ENCODE measurements at regions not wholly inside any gene's neighbourhood (a gene's known extent, or its start where the extent isn't known, plus 50 kb on each side); places are given as distances from the start of the nearest gene placed in this dataset.

DNA sequence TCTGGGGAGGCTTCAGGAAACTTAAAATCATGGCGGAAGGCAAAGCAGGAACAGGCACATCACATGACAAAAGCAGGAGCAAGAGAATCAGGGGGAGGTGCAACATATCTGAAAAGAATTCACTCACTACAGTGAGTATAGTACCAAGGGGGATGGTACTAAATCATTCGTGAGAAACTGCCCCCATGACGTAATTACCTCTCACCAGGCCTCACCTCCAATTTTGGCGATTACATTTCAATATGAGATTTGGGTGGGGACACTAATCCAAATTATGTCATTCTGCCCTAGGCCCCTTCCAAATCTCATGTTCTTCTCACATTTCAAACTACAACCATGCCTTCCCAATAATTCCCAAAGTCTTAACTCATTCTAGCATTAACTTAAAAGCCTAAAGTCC lies 740.8 kb upstream of the SOX11 start:
- no peak for DNase-seq (ENCODE audit: low read depth in 6 of 9, low spot score in 9 of 9)
- no peaks in the 10 kb centered on the region for H3K4me1 ChIP-seq (ENCODE audit: control insufficient read depth in 2 of 2, insufficient read depth in 2 of 2, low read length in 2 of 2)
- no peaks in the 10 kb centered on the region for H3K36me3 ChIP-seq (ENCODE audit: control insufficient read depth in 2 of 2, insufficient read depth in 2 of 2, low read length in 1 of 2)
- H3K27ac ChIP-seq (ENCODE audit: low read depth in 1 of 2, low read length in 1 of 2), result no peak overlapping the region
- WGBS, result 95% methylated on average over 4 of the region's 4 CpGs
- no peak overlapping the region for H3K4me3 ChIP-seq (ENCODE audit: low read length in 2 of 2)
- no peaks in the 10 kb centered on the region for H3K27me3 ChIP-seq (ENCODE audit: control insufficient read depth in 2 of 2, insufficient read depth in 1 of 2, low read length in 1 of 2)
- no peaks in the 10 kb centered on the region for H3K9me3 ChIP-seq (ENCODE audit: control insufficient read depth in 2 of 2, insufficient read depth in 1 of 2, low read length in 1 of 2)

DNA sequence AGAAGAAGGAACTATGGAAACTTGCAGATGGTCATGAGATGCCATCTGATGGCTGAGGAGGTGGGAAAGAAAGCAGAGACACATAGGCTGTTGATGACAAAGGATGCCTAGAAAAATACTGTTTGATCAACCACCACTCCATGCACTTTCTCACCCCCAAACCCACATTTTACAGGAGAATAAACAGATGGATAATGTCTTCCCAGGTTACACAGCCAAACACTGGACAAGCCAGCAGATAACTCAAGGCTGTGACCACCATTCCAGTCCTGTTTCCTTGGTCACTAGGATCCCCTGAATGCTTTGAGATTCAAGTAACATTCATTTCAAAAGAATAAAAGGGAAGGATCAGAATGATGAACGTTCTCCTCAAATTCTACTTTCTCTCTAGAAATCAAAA lies 733.0 kb upstream of the SOX11 start:
- no peak overlapping the region for H3K27ac ChIP-seq (ENCODE audit: low read depth in 1 of 2, low read length in 1 of 2)
- H3K36me3 ChIP-seq (ENCODE audit: control insufficient read depth in 2 of 2, insufficient read depth in 2 of 2, low read length in 1 of 2), result no peaks in the 10 kb centered on the region
- 91% methylated on average over 1 of the region's 1 CpG for WGBS

DNA sequence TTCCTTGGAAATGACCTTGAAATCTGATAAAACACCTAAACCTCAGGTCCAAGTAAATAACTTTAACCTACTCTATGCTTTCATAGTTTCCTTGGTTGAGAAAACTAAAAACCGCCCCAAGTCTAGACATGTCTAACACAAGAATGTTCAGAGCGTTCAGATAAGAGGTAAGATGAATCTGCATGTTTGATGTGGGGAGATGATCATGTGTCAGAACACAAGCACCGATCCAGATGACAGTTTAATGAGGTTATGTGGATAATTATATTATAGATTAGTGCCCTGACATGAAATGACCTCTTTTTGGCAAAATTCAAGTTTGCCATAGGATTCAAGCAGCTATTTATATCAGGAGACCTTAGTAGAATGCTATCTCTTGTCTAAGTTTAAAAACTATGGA lies 729.8 kb upstream of the SOX11 start:
- H3K4me1 ChIP-seq (ENCODE audit: control insufficient read depth in 2 of 2, insufficient read depth in 2 of 2, low read length in 2 of 2), result no peaks in the 10 kb centered on the region
- 87% methylated on average over 3 of the region's 3 CpGs for WGBS
- no peak overlapping the region for H3K27ac ChIP-seq (ENCODE audit: low read depth in 1 of 2, low read length in 1 of 2)
- no peaks in the 10 kb centered on the region for H3K27me3 ChIP-seq (ENCODE audit: control insufficient read depth in 2 of 2, insufficient read depth in 1 of 2, low read length in 1 of 2)
- no peaks in the 10 kb centered on the region for H3K36me3 ChIP-seq (ENCODE audit: control insufficient read depth in 2 of 2, insufficient read depth in 2 of 2, low read length in 1 of 2)
- H3K9me3 ChIP-seq (ENCODE audit: control insufficient read depth in 2 of 2, insufficient read depth in 1 of 2, low read length in 1 of 2), result no peaks in the 10 kb centered on the region
- no peak overlapping the region for H3K4me3 ChIP-seq (ENCODE audit: low read length in 2 of 2)
- DNase-seq (ENCODE audit: low read depth in 6 of 9, low spot score in 9 of 9), result peak in 1 of 9 donors; percentile 5

More for the DNA sequence above, 733.0 kb upstream of the SOX11 start:
- Histone ChIP-seq H3K9me3 (ENCODE audit: control insufficient read depth in 2 of 2, insufficient read depth in 1 of 2, low read length in 1 of 2) (no peaks in the 10 kb centered on the region), H3K4me3 (ENCODE audit: low read length in 2 of 2) (no peak overlapping the region), H3K27me3 (ENCODE audit: control insufficient read depth in 2 of 2, insufficient read depth in 1 of 2, low read length in 1 of 2) (no peaks in the 10 kb centered on the region), H3K4me1 (ENCODE audit: control insufficient read depth in 2 of 2, insufficient read depth in 2 of 2, low read length in 2 of 2) (no peaks in the 10 kb centered on the region)
- no peak for DNase-seq (ENCODE audit: low read depth in 6 of 9, low spot score in 9 of 9)

- no peaks in the 10 kb centered on the region for H3K4me1 ChIP-seq (ENCODE audit: control insufficient read depth in 2 of 2, insufficient read depth in 2 of 2, low read length in 2 of 2)
Measured at GRCh38 chr2:4963106-4963505, 729.1 kb upstream of the SOX11 start.

DNA sequence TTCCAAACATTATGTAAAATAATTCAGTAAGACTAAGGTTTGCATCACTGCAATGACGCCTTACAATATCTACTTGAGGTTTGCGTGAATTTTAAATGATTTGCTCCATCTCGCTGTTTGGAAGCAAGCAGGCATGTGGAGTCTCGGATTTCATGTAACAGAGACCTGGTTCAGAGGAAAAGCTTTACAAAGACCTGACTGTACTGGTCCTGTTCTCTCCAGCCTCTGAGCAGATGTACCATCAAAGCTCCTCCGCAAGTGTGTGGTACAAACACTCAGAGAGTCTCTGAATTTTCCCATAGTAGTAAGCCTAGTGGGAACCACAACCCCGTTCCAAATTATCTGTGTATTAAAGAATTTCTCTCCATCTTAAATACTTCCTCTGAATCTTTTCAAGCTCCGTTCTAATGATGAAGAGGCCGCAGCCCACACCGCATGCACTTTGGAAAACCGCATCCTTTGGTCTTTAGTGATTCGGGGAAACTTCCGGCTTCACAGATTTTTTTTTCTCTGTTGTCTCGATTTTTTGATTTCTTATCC lies 728.1 kb upstream of the SOX11 start:
- no peaks in the 10 kb centered on the region for H3K9me3 ChIP-seq (ENCODE audit: control insufficient read depth in 2 of 2, insufficient read depth in 1 of 2, low read length in 1 of 2)
- no peaks in the 10 kb centered on the region for H3K4me1 ChIP-seq (ENCODE audit: control insufficient read depth in 2 of 2, insufficient read depth in 2 of 2, low read length in 2 of 2)
- no peak overlapping the region for H3K27ac ChIP-seq (ENCODE audit: low read depth in 1 of 2, low read length in 1 of 2)
- no peak for DNase-seq (ENCODE audit: low read depth in 6 of 9, low spot score in 9 of 9)
- no peaks in the 10 kb centered on the region for H3K36me3 ChIP-seq (ENCODE audit: control insufficient read depth in 2 of 2, insufficient read depth in 2 of 2, low read length in 1 of 2)
- no peak overlapping the region for H3K4me3 ChIP-seq (ENCODE audit: low read length in 2 of 2)
- 92% methylated on average over 13 of the region's 13 CpGs for WGBS
- H3K27me3 ChIP-seq (ENCODE audit: control insufficient read depth in 2 of 2, insufficient read depth in 1 of 2, low read length in 1 of 2), result no peaks in the 10 kb centered on the region

More at GRCh38 chr2:4963106-4963505, 729.1 kb upstream of the SOX11 start:
- WGBS, result 98% methylated on average over 1 of the region's 1 CpG
- Histone ChIP-seq H3K27me3 (ENCODE audit: control insufficient read depth in 2 of 2, insufficient read depth in 1 of 2, low read length in 1 of 2) (no peaks in the 10 kb centered on the region), H3K36me3 (ENCODE audit: control insufficient read depth in 2 of 2, insufficient read depth in 2 of 2, low read length in 1 of 2) (no peaks in the 10 kb centered on the region), H3K9me3 (ENCODE audit: control insufficient read depth in 2 of 2, insufficient read depth in 1 of 2, low read length in 1 of 2) (no peaks in the 10 kb centered on the region), H3K27ac (ENCODE audit: low read depth in 1 of 2, low read length in 1 of 2) (no peak overlapping the region), H3K4me3 (ENCODE audit: low read length in 2 of 2) (no peak overlapping the region)
- no peak for DNase-seq (ENCODE audit: low read depth in 6 of 9, low spot score in 9 of 9)

GRCh38 chr2:4964579-4964978 lies 727.6 kb upstream of the SOX11 start:
- Histone ChIP-seq H3K27me3 (ENCODE audit: control insufficient read depth in 2 of 2, insufficient read depth in 1 of 2, low read length in 1 of 2) (no peaks in the 10 kb centered on the region), H3K27ac (ENCODE audit: low read depth in 1 of 2, low read length in 1 of 2) (no peak overlapping the region), H3K4me1 (ENCODE audit: control insufficient read depth in 2 of 2, insufficient read depth in 2 of 2, low read length in 2 of 2) (no peaks in the 10 kb centered on the region), H3K36me3 (ENCODE audit: control insufficient read depth in 2 of 2, insufficient read depth in 2 of 2, low read length in 1 of 2) (no peaks in the 10 kb centered on the region), H3K9me3 (ENCODE audit: control insufficient read depth in 2 of 2, insufficient read depth in 1 of 2, low read length in 1 of 2) (no peaks in the 10 kb centered on the region), H3K4me3 (ENCODE audit: low read length in 2 of 2) (no peak overlapping the region)
- no peak for DNase-seq (ENCODE audit: low read depth in 6 of 9, low spot score in 9 of 9)
- WGBS, result 86% methylated on average over 16 of the region's 16 CpGs

DNA sequence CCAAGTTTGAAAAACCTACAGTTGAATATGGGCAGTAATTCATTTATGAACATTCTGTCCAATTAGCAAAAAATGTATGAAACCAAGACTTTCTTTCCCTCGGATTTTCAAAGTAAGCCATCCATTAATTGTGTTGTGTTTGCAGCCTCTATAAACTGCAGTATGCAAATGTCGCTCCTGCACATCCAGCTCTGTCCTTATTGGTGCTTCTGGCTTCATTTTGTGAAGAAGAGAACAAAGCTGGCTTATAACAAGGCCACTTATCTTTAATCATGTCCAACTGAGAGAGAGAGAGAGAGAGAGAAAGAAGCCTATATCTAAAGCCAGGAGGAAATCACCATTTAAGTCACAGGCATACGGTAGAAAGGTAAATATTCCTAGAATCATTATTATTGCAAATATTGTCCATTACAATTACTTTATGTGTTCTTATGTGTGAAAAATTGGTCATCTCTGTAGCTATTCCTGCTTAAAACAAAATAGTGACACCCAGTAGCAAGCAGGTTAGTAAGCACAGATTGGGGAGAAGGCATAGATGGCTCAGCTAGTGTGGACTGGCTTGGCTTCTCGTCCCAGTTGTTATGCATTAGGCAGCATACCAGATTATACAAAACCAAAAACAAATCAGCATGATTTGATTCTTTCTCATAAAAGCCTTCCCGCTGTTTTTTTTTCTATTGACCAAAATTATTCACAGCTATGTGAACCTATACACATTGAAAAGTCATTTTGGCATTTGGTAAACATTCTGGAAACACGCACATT lies 726.4 kb upstream of the SOX11 start:
- Histone ChIP-seq H3K4me3 (ENCODE audit: low read length in 2 of 2) (no peak overlapping the region), H3K9me3 (ENCODE audit: control insufficient read depth in 2 of 2, insufficient read depth in 1 of 2, low read length in 1 of 2) (no peaks in the 10 kb centered on the region), H3K36me3 (ENCODE audit: control insufficient read depth in 2 of 2, insufficient read depth in 2 of 2, low read length in 1 of 2) (no peaks in the 10 kb centered on the region), H3K27me3 (ENCODE audit: control insufficient read depth in 2 of 2, insufficient read depth in 1 of 2, low read length in 1 of 2) (no peaks in the 10 kb centered on the region), H3K27ac (ENCODE audit: low read depth in 1 of 2, low read length in 1 of 2) (no peak overlapping the region), H3K4me1 (ENCODE audit: control insufficient read depth in 2 of 2, insufficient read depth in 2 of 2, low read length in 2 of 2) (no peaks in the 10 kb centered on the region)
- DNase-seq (ENCODE audit: low read depth in 6 of 9, low spot score in 9 of 9), result no peak
- WGBS, result 91% methylated on average over 6 of the region's 6 CpGs

- H3K4me3 ChIP-seq (ENCODE audit: low read length in 2 of 2), result no peak overlapping the region
- H3K27me3 ChIP-seq (ENCODE audit: control insufficient read depth in 2 of 2, insufficient read depth in 1 of 2, low read length in 1 of 2), result no peaks in the 10 kb centered on the region
- no peaks in the 10 kb centered on the region for H3K36me3 ChIP-seq (ENCODE audit: control insufficient read depth in 2 of 2, insufficient read depth in 2 of 2, low read length in 1 of 2)
- no peaks in the 10 kb centered on the region for H3K9me3 ChIP-seq (ENCODE audit: control insufficient read depth in 2 of 2, insufficient read depth in 1 of 2, low read length in 1 of 2)
- over 99% methylated on average over 2 of the region's 2 CpGs for WGBS
- no peaks in the 10 kb centered on the region for H3K4me1 ChIP-seq (ENCODE audit: control insufficient read depth in 2 of 2, insufficient read depth in 2 of 2, low read length in 2 of 2)
- DNase-seq (ENCODE audit: low read depth in 6 of 9, low spot score in 9 of 9), result no peak
- H3K27ac ChIP-seq (ENCODE audit: low read depth in 1 of 2, low read length in 1 of 2), result no peak overlapping the region
Measured at GRCh38 chr2:4967206-4967605, 725.0 kb upstream of the SOX11 start.

- Histone ChIP-seq H3K27ac (ENCODE audit: low read depth in 1 of 2, low read length in 1 of 2) (no peak overlapping the region), H3K4me3 (ENCODE audit: low read length in 2 of 2) (no peak overlapping the region), H3K36me3 (ENCODE audit: control insufficient read depth in 2 of 2, insufficient read depth in 2 of 2, low read length in 1 of 2) (no peaks in the 10 kb centered on the region), H3K27me3 (ENCODE audit: control insufficient read depth in 2 of 2, insufficient read depth in 1 of 2, low read length in 1 of 2) (no peaks in the 10 kb centered on the region), H3K9me3 (ENCODE audit: control insufficient read depth in 2 of 2, insufficient read depth in 1 of 2, low read length in 1 of 2) (peaks cover 0 to 5% of the 10 kb centered on the region in 2 donors), H3K4me1 (ENCODE audit: control insufficient read depth in 2 of 2, insufficient read depth in 2 of 2, low read length in 2 of 2) (no peaks in the 10 kb centered on the region)
- WGBS, result 91% methylated on average over 5 of the region's 5 CpGs
- DNase-seq (ENCODE audit: low read depth in 6 of 9, low spot score in 9 of 9), result no peak
Measured at GRCh38 chr2:4972472-4972871, 719.7 kb upstream of the SOX11 start.
